HG02759 (cell line): ENCODE measurements at regions not wholly inside any gene's neighbourhood (a gene's known extent, or its start where the extent isn't known, plus 50 kb on each side); places are given as distances from the start of the nearest gene placed in this dataset.

Experiments
- ATAC-seq: cut with Tn5 transposase; IDR thresholded peaks from one replicate; pipeline ENCODE4 v1.9.1; 2021; ENCODE audit warnings: mild to moderate bottlenecking, moderate library complexity; ENCODE audit not compliant: unreplicated experiment

DNA sequence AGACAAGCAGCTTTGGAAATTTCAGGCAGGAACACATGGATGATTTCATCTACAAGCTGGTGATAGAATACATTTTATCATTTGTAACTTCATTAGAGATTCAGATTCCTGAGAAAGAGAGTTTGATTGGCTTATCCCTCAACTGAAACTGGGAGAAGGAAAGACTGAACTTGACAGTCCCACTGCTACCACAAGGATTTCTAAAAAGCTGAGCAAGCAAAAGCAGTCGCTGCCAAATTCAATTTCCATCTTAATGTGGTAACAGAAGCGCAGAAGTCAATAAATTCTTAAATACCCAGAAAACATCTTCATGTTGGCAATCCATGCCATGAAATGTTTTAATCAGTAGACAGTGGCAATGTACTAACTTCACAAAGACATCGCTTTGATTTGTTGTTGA is 172.1 kb upstream of the DACH1 start:
- ATAC-seq = no peak

- ATAC-seq = no peak
These were observed 163.0 kb upstream of the DACH1 start for GRCh38 chr13:72029981-72030380.

GRCh38 chr13:72025836-72026235 is 158.8 kb upstream of the DACH1 start:
- no peak for ATAC-seq

DNA sequence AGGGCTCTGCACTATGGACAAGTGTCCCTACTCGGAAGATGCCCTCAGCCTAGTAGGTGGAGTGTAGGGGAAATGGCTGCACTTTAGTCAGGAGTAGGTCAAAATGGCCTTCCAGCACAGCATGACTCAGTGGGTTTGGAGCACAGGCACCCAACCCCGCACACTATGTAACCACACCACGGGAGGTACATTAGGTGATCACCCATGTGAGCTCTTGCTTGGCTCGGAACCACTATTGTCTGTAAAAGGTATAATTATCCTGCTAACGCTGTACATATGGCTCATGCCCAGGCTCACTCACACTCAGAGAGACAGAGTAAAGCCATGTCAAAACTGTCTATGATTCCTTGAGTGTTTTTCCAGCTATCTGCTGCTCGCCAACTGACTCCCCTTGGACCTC is 156.9 kb upstream of the DACH1 start:
- ATAC-seq = no peak

- ATAC-seq = no peak
These were observed 138.5 kb upstream of the DACH1 start for GRCh38 chr13:72005455-72005854.

- no peak for ATAC-seq
These were observed 137.9 kb upstream of the DACH1 start for GRCh38 chr13:72004784-72005374.

GRCh38 chr13:72004246-72004645 is 137.2 kb upstream of the DACH1 start:
- no peak for ATAC-seq

- no peak for ATAC-seq
These were observed 131.2 kb upstream of the DACH1 start for GRCh38 chr13:71998223-71998622.

DNA sequence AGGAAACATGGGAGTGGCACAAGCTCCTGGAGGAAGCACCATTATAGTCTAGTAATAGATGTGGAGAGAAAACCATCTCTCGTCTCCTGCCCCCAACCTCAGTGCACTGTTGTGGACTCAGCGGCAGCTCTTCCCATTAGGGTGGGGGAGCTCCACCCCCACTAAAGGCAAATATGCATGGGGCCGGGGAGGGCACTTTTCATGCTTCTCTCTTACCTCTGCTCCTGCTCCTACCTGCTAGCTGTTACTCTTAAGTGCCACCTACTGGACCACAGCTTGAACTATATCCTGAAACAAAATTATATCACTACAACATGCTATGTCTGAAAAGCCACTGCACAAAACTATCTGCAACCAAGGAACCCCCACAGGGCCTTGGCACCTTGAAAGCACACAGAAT is 112.6 kb upstream of the DACH1 start:
- ATAC-seq = no peak

- no peak for ATAC-seq
These were observed 110.0 kb upstream of the DACH1 start for GRCh38 chr13:71977028-71977427.

GRCh38 chr13:71967990-71968389 is 101.0 kb upstream of the DACH1 start:
- ATAC-seq = no peak

- ATAC-seq = no peak
These were observed 97.6 kb upstream of the DACH1 start for GRCh38 chr13:71964491-71965100.

- ATAC-seq = no peak
These were observed 95.7 kb upstream of the DACH1 start for GRCh38 chr13:71962735-71963134.

GRCh38 chr13:71962126-71962525 is 95.1 kb upstream of the DACH1 start:
- ATAC-seq = no peak

DNA sequence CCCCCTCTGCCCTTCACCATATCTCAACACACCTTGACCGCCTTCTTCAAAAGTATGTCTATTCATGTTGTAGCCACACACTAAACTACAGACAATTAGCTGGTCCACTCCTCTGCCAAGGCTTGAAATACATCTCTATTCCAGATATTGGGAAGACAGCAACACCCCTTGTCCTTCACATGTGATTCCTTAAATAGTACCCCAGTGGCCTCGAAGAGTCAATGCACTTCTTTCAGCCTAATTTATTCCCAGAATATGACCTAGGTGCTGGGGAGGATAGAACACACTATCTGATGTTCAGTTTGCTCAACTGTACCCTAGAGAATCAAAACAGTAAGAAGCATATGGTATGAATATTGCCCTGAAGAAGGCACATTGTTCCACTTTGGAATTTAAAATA is 82.4 kb upstream of the DACH1 start:
- ATAC-seq = no peak

DNA sequence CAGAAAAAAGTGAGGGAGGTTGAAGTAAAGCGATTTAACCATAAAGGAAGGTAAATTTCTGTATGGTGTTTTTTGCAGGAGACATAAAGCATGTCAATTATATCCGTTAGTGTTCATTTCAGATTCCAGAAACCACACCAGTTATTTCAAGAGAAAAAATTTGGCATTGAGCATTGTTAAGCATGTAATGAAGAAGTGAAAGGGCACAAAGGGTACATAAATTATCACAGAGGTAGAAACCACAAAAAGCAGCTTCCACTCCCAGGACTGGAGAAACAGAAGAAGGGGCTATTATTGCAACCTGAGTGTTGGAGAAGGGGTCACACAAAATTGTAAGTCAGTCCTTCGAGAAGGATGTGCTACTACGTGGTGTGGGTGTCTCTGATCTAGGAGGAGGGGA is 72.2 kb upstream of the DACH1 start:
- ATAC-seq = no peak

DNA sequence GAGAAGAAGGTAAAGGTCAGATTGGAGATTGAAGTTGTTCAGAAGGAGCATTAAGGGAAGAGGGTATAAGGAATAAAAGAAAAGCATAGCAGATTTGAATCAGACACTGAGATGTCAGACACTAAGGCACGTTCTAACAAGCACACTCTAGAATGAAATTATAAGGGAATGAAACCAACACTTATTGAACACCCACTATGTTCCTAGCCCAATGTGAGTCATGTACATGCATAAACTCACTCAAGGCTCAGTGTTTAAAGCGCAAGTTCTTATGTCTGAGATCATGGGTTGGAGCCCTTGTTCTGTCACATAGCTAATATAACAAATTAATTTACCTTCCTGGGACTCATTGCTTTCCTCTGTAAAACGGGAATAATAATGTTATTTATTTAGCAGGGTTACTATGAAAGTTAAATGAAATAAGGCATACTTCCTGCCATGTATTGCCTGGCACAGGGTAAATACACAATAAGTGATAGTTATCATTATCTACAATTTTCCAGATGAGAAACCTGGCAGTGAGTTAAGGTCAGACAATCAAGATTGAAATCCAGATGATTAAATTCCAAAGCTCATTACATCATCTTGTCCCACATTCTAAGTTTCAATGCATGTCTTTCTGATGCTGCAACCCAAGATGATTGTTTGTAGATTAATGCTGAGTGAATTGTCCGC is 68.3 kb upstream of the DACH1 start:
- no peak for ATAC-seq

DNA sequence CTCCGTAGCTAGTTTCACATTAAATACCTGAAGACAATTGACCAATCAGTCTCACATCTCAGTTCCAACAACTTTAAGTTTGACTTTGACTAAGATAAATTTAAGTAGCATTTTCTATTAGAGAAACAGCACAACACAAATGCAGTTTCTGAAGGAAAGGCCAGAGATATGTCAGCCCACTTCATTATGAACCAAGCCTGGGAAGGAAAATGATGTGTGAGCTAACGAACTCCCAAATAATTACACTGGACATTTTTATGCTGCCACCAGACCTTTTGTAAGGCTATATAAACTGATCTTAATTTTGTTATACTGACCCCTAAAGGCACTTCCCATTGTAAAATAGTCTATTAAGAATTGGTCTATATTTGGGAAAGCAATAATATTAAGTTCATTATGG is 57.9 kb upstream of the DACH1 start:
- ATAC-seq = no peak

- no peak for ATAC-seq
These were observed 55.2 kb upstream of the DACH1 start for GRCh38 chr13:71922194-71922593.
